HG03064 (cell line): ENCODE measurements at regions not wholly inside any gene's neighbourhood (a gene's known extent, or its start where the extent isn't known, plus 50 kb on each side); places are given as distances from the start of the nearest gene placed in this dataset.

Experiments used
- ATAC-seq: cut with Tn5 transposase; IDR thresholded peaks from one replicate; pipeline ENCODE4 v1.9.1; 2021; ENCODE audit warnings: low read depth; ENCODE audit not compliant: unreplicated experiment

DNA sequence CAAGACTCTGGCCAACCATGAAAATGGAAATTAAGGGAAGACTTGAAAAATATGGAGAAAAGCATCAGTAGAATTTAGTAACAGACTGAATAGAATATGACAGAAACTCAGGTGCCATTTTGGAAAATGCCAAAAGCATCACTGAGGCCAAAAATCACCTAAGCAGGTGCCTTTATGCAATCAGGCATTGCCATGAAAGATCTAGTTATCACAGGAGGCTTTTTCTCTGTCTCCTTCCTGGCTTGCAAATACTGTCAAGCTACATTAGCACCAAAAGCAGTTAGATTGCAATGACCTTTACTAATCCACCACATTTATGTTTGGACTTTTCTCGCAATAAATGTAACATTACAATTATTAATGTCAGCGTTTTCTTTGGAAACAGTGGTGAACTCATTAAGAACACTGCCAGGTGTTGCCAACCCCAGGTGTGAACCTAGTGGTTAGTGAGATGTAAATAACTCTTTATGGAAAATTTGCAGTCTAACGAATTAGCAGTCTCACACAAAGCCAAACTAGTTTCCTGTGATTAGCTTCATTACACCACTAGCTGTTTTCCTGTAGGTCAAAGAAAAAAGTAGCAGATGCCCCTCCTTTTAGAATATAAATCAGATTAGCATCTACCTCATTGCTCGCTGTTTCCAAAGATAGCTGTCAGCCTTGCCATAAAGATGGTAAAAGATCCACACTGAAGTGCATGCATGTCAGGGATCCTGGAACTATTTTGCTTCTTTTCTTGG lies 1568.4 kb upstream of the TENM3 start:
- ATAC-seq: no peak

DNA sequence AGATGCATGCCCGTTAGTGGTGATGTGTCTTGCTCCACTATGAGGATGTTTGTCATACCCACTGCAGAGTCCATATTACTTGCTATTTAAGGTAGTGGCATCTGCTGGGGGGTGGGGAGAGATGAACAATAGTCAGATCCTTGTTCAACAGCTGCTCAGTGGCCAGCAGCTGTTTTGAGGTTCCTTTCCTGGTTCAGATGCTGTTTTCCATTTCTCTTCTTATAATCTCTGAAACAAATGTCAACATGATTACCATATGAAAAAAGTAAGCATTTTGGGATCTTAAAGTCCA lies 1567.9 kb upstream of the TENM3 start:
- ATAC-seq: no peak

DNA sequence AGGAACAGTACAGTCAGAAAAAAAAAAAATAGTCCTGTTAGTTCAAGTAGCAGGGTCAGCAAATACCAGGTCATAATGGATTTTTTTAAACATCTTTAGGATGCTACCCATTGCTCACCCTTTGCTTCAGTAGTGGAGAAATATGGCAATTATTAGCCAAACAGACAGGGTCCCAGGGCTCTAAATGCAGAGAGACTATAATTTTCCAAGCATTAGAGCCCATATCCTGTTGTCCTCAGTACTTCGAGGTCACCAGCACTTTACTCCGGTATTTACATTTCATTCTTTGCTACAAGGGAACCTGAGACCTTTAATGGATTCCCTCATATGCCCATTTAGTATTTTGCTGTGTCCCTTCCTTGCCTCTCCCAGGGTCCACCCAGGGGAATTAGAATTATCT lies 1562.9 kb upstream of the TENM3 start:
- ATAC-seq: no peak

DNA sequence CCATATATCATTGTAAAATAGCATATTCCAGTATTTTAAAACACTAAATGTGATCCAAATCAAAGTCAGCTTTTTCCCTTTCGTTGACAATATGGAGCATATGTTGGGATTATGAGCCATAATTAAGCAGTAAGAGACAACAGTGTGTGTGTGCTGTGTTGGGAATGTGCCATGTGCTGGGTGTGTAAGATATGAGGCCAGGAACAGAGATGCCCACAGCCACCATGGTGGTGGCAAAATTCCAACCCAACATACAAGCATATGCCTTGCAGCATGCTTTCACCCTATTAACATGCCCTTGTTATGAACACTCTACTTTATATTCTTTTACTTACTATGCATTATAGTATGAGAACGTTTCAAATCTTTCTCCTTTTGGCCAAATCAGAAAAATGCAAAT lies 1560.4 kb upstream of the TENM3 start:
- ATAC-seq: no peak

DNA sequence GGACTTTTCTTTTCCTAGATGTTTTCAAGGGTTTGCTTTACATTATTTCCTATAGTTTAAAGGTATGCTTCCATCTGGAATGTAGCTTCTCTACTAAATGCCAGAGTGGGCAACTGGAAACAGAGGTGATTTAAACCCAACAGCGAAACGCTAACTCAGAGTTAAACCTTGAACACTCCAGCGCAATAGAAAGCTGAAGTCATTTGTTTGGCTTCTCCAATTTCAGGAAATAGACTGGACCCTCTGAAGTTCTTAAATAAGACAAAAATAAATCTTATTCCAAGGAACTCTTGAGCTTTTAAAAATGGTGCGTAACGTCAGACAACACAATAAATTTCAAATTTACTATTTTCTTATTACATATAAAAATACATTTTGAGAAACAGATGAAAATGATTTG lies 1560.0 kb upstream of the TENM3 start:
- ATAC-seq: no peak

DNA sequence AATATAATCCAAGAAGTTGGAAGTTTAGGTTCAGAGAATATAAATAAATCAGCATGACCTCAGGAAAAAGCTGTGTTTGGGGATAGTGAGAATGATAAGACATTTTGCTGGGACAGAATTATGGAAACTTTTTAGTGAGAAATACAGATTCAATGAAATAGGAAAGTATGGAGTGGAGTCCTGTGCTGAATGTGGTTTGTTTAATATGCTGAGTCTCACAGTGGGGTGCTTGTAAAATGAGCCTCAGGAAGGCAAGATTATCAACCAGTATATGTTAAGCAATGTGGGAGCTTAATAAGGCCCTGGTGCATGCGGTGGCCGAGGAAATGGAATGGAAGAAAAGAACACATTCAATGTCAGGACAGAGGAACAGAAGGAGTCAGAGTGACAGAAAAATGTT lies 1554.7 kb upstream of the TENM3 start:
- ATAC-seq: no peak

DNA sequence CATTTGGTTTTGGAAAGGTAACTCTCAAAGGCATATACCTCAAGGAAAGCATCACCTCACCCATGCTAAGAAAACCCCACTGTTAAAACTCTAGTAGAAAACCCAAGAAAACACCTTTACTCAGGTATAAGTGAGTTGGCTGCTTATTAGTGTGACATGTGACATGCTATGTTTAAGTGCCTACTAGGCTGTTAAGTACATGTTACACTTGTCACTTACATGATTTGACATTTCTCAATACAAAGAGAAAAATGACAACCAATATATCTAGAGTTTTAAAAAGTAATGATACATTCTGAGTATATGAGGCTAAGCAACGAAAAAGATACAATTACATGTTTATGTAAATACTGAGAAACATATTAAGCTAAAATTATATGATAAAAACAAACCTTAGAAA lies 1548.3 kb upstream of the TENM3 start:
- no peak for ATAC-seq

DNA sequence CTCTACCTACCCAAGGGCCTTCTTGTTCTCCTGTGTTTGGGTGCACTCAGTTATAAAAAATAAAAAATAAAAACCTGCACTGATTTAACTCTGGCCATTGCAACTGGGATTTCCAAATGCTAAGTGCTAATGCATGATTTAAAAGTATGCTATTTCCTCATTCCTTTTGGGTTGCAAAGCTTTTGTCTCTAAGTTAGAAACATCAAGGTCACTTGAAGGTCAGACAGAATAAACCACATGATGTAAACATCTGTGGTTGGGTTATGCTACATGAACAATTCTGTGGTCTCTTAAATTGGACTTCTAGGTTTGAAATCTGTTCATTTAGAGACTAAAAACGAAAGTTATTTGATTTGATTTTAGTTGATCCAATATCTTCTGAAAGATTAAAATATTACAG lies 1547.4 kb upstream of the TENM3 start:
- no peak for ATAC-seq

DNA sequence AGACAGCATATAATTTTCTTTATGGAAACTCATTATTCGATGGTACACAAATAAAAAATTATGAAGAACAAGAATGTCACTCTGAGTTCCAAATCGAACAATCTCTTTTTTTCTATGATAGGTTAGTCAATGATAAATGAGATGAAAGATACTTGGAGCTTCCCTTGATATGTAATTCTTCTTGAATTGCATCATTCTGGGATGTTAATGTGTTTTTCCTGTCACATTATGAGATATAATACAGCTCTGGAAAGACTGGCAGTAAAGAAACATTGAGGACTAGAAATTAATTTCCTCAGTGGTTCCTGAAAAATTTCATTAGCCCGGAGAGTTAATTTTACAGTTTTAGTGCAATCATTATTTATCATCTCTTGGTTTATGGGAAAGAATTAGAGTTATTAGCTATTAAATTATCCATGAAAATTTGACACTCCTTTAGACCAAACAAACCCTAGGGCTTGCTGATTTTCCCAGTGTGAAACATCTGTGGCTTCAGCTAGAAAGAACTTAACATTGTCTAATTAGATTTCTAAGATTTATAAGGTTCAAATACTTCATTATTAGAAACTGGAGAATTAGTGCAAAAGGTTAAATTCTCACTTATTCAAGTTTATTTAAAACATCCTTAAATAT lies 1546.6 kb upstream of the TENM3 start:
- no peak for ATAC-seq

DNA sequence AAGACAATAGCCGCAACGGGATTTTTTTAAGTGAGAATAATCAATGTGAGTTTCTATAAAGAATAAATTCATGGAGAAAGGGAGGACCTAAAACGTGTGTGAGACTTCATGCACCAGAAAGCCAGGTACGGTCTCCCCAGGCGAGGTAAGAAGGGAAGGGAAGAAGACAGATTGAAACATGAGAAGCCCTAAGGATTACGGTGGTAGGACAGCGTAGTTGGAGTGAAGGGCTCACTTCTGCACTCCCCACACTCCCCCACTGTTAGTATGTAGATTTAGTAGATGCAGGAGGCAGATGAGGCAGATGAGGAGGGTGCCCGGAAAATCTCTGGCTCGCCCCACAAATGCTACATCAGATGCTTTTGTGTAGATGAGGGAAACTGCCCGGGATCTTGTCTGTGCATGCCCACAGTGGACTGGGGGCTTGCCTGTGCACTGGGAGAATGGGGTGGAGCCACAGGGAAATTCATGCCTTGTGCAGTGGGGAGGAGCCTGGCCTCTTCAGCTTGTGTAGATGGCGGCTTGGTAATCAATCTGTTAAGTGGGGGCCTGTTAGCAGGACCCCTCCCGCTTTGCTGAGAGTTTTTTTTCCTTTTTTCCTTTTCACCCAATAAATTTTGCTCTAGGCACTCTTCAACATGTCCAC lies 1544.5 kb upstream of the TENM3 start:
- ATAC-seq: no peak

DNA sequence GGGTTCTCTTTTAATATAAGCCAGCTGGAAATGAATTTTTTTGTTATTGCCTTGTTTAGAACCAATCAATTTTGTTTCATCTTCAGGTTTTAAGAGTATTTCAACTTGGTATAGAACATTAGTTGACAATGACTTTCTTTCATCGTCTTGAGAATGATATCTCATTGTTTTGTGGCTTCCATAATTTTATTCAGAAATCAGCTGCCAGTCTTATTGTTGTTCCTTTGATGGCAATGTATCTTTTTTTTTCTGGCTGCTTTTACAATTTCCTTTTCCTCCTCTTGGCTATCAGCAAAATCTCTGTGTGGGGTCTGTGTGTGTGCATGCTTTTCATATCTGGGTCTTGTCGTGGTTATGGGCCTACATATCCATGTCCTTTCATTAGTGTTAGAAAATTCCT lies 1536.4 kb upstream of the TENM3 start:
- ATAC-seq: no peak

DNA sequence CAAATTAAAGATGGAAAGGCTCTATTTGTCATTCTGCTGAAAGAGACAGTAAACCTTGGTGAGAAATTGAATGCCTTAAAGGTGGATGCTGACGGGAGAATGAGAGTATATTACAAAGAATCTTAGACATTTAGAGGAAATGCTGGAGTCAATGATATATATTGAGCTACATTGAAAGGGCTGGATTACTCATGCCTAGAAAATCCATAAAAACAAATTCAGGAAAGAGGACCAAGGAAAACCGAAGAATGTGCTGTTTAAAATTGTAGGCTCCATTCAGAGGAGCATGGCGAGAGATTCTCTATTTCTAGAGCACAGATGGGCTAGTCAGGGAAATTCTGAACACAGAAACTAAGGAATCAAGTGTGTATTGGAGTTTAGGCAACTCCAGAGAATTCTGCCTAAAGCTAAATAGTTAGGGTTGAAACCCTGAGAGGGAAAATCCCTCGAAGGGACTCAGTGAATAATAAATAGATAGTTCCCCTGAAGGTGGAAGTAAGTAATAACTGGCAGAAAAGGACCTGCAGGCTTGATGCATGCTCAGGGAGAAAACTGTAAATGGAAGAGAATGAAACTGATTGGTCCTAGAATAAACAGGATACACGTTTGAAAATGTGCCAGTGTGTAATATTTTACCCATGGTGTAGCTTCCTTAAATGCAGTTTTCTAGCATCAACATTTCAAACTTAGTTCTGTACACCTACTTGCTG lies 1532.4 kb upstream of the TENM3 start:
- no peak for ATAC-seq

DNA sequence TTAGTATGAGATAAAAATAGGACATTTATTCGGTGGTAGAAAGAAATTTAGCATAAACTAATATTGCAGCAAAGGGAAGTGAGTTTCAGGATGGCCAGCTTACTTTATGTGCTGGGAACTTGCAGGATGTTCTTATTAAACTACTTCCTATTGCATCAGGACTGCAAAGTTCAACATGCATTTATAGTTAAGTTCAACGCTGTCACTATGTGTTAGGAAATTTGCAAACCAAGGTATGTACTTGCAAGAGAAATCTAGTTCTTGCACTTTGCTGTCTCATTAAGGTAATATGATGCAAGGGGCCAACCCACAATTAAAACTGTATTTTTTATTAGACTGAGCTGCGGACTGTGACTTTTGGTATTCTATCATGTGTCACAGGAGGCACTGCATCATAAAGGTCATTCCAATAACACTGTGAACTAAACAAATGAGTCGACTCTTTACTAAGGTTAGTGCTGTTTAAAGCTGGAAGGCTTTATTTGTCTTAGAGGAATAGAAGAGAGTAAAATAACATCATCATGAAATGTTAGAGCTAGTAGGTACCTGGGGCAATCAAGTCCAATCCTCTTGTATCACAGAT lies 1525.7 kb upstream of the TENM3 start:
- no peak for ATAC-seq

DNA sequence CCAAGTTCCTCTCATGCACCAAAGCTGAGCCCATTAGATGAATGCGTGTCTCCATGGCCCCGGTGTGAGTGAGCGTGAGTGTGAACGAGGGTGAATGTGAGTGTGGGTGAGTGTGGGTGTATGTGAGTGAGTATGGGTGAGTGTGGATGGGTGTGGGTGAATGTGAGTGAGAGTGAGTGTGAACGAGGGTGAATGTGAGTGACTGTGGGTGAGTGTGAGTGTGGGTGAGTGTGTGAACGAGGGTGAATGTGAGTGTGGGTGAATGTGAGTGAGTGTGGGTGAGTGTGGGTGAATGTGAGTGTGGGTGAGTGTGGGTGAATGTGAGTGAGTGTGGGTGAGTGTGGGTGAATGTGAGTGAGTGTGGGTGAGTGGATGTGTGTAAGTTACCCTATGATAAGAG lies 1521.8 kb upstream of the TENM3 start:
- ATAC-seq: no peak

DNA sequence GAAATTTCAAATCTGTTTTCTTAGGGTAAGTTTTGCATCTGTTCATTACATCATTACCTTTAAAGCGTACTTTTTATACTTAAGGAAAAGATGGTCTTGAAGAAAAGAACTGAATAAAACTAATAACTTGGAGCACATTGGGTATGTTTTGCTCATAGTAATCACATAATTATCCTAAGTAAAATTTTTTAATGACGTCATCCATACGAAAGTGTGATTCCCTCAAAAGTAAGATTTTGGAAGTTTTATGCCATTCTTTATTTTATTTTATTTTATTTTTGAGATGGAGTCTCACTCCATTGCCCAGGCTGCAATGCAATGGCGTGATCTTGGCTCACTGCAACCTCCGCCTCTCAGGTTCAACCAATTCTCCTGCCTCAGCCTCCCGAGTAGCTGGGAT lies 1516.6 kb upstream of the TENM3 start:
- ATAC-seq: no peak

DNA sequence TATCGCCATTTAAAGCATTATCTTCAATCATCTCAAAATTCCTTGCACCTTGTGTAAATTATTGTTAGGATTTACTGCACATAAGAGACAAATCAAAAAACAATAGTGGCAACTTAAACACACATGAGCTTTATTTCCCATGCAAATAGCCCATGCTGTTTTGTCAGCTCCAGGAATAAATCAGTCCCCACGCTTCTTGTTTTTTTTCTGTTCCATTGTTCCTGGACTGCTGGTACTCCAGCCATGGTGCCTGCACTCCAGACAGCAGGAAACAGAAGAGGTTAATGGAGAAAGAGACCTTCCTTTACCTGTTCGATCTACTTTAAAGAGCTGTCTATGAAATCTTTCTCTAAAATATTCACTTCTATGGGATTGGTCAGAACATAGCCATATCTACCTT lies 1515.7 kb upstream of the TENM3 start:
- ATAC-seq: no peak

DNA sequence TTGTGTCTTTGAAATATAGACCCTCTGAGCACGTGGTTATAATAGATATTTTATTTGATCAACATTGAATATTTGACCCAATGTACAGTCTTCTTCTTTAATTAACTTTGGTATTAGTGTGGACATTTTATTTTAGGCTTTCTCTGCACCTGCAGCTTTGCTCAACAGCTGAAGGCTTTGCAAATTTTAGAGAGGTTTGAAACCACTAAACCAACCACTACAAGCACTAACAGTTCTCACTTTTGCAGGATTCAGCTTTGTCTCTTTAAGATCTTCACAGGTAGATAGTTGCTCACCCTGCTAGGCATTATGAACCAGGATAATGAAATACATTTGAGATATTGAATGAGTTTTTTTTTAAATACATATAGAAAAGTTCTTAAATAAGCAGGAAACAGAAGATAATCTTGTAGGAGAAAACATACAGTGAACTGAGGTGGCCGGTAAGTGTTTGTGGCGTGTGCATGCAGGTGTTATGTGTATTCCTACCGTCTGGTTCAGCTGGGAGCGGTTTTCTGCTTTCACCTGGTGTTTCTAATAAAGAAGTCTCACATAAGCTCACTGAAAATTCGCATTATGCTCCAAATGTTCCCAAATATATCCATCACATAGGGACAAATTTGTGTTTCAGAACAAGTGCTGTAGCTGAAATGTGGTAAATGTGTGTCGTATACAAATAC lies 1508.3 kb upstream of the TENM3 start:
- ATAC-seq: no peak

DNA sequence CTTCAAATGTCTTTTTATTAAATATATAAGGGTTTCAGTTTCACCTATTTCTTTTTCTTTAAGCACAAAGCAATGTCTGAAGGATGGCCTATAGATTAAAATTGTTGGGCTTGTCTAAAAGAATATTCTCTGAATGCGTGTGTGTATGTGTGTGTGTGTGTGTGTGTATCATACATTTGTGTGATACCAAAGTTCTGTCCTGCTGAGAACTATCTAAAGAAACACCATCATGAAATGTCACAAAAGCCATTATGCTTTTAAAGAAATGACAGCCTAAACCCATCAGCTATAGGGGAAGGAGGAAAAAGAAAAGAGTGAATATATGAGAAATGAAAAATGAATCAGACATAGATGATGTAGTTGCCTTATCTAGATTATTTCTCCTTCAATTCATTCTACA lies 1501.5 kb upstream of the TENM3 start:
- no peak for ATAC-seq

DNA sequence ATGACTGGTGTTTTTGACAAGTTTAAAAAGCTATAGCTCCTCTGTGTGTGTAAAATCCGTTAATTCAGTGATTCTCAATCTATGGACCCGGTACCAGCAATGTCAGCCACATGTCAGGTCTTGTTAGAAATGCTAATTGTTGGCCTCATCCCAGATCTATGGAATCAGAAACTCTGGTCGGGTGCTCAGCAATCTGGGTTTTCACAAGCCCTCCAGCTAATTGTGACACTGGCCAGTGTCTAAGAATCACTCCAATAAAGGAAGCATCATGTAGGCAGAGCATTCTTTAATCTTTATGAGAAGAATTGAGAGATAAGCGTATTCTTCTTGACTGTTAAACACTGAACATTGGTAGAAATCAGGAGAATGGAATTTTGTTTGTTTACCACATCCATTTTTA lies 1498.2 kb upstream of the TENM3 start:
- no peak for ATAC-seq

DNA sequence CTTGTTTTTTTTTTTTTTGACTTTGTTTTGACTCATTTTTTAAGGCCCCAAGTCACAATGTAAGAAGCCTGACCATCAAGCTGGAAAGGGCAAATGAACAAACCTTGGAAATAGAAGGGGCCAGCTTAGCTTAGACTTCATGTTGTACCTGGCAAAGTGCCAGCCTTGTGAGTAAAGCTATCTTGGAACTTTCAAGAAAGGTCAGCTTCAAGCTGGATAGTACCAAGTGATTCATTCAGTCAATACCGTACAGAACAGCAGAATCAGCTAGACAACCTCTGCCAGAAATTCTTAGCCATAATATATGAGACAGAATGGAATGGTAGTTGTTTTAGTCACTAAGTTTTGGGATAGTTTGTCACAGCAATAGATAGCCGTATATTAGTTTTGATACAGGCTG lies 1492.2 kb upstream of the TENM3 start:
- no peak for ATAC-seq

DNA sequence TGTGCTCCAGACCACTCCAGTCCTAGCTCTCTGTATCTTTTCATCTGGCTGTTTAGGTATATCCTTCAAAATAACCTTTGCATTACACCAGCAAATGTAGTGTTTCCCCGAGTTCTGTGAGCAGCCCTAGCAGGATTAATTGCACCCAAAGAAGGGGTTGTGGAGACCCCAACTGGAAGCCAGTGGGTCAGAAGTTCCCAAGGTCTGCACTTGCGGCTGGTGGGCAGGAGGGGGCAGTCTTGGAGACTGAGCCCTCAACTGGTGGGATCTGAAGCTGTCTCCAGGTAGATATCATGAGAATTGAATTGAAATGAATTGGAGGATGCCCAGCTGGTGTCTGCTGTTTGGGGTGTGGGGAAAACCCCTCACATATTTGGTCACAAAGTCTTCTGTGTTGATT lies 1485.3 kb upstream of the TENM3 start:
- ATAC-seq: no peak
